ENCODE measurements at regions not wholly inside any gene's neighbourhood (a gene's known extent, or its start where the extent isn't known, plus 50 kb on each side); places are given as distances from the start of the nearest gene placed in this dataset.

GRCh38 chr16:26806657-26807056, 260.1 kb upstream of the C16orf82 start:
- intact Hi-C loops (cut with DNase I, micrococcal nuclease), result no loop called here
- Histone ChIP-seq H3K4me1 (ENCODE audit: insufficient read depth, low read length) (no peaks in the 10 kb centered on the region), H3K4me3 (ENCODE audit: low read length) (no peak overlapping the region), H3K9me3 (ENCODE audit: control insufficient read depth in 1 of 2, insufficient read depth in 1 of 2, low read length in 2 of 2) (no peaks in the 10 kb centered on the region), H3K36me3 (ENCODE audit: insufficient read depth, low read length) (no peaks in the 10 kb centered on the region), H3K27ac (ENCODE audit: low read depth in 1 of 2, low read length in 2 of 2) (no peak overlapping the region), H3K27me3 (ENCODE audit: control insufficient read depth in 1 of 2, insufficient read depth in 2 of 2, low read length in 2 of 2) (peaks cover 11 to 22% of the 10 kb centered on the region in 2 experiments)
- Mint-ChIP-seq H3K27ac (no peak overlapping the region), H3K9me3 (no peaks in the 10 kb centered on the region), H3K4me3 (no peak overlapping the region), H3K27me3 (peaks cover 24% of the 10 kb centered on the region), H3K36me3 (ENCODE audit: low read depth) (no peaks in the 10 kb centered on the region), H3K4me1 (ENCODE audit: low read depth) (no peaks in the 10 kb centered on the region)
- TF ChIP-seq CTCF (IDR thresholded peaks at IDR 0.05), result no peak
- CTCF ChIA-PET, result no interaction called here
- ATAC-seq (ENCODE audit: poor library complexity), result no peak
- POLR2A ChIA-PET, result no interaction called here
- no peak for DNase-seq

DNA sequence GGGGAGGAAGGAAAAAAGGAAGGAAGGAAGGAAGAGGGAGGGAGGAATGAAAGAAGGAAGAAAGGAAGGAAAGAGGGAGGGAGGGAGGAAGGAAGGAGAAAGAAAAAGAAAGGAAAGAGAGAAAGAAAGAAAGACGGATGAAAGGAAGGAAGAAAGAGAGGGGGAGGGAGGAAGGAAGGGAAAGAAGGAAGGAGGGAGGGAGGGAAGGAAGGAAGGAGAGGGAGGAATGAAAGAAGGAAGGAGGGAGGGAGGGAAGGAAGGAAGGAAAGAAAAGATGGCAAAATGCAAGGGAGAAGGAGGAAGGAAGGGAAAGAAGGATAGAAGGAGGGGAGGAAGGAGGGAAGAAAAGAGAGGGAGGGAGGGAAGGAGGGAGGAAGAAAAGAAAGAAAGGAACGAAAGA, 257.3 kb upstream of the C16orf82 start:
- H3K27ac ChIP-seq (ENCODE audit: low read depth in 1 of 2, low read length in 2 of 2), result no peak overlapping the region
- intact Hi-C loops (cut with DNase I, micrococcal nuclease), result no loop called here

GRCh38 chr16:26816266-26816665, 250.5 kb upstream of the C16orf82 start:
- ChIA-PET CTCF (no interaction called here), POLR2A (no interaction called here)
- intact Hi-C loops (cut with DNase I, micrococcal nuclease), result no loop called here
- ATAC-seq (ENCODE audit: poor library complexity) (no peak), DNase-seq (no peak)
- H3K4me3 Mint-ChIP-seq, result no peak overlapping the region
- TF ChIP-seq CTCF (IDR thresholded peaks at IDR 0.05), result no peak
- Histone ChIP-seq H3K4me1 (ENCODE audit: insufficient read depth, low read length) (no peaks in the 10 kb centered on the region), H3K4me3 (ENCODE audit: low read length) (no peak overlapping the region), H3K9me3 (ENCODE audit: control insufficient read depth in 1 of 2, insufficient read depth in 1 of 2, low read length in 2 of 2) (peaks cover 0 to 3% of the 10 kb centered on the region in 2 experiments), H3K27ac (ENCODE audit: low read depth in 1 of 2, low read length in 2 of 2) (no peak overlapping the region), H3K27me3 (ENCODE audit: control insufficient read depth in 1 of 2, insufficient read depth in 2 of 2, low read length in 2 of 2) (peaks cover 0 to 4% of the 10 kb centered on the region in 2 experiments), H3K36me3 (ENCODE audit: insufficient read depth, low read length) (no peaks in the 10 kb centered on the region)
- no peak overlapping the region for H3K27ac Mint-ChIP-seq
- no peaks in the 10 kb centered on the region for H3K36me3 Mint-ChIP-seq (ENCODE audit: low read depth)
- no peaks in the 10 kb centered on the region for H3K9me3 Mint-ChIP-seq
- no peaks in the 10 kb centered on the region for H3K4me1 Mint-ChIP-seq (ENCODE audit: low read depth)
- H3K27me3 Mint-ChIP-seq, result peaks cover 30% of the 10 kb centered on the region

More for the DNA sequence above, 257.3 kb upstream of the C16orf82 start:
- H3K9me3 ChIP-seq (ENCODE audit: control insufficient read depth in 1 of 2, insufficient read depth in 1 of 2, low read length in 2 of 2), result no peaks in the 10 kb centered on the region
- no peaks in the 10 kb centered on the region for H3K9me3 Mint-ChIP-seq
- peaks cover 11 to 14% of the 10 kb centered on the region in 2 experiments for H3K27me3 ChIP-seq (ENCODE audit: control insufficient read depth in 1 of 2, insufficient read depth in 2 of 2, low read length in 2 of 2)
- H3K36me3 ChIP-seq (ENCODE audit: insufficient read depth, low read length), result no peaks in the 10 kb centered on the region
- H3K4me3 Mint-ChIP-seq, result no peak overlapping the region
- CTCF ChIA-PET, result no interaction called here
- no peak overlapping the region for H3K4me3 ChIP-seq (ENCODE audit: low read length)
- H3K4me1 ChIP-seq (ENCODE audit: insufficient read depth, low read length), result no peaks in the 10 kb centered on the region
- H3K4me1 Mint-ChIP-seq (ENCODE audit: low read depth), result no peaks in the 10 kb centered on the region
- ATAC-seq (ENCODE audit: poor library complexity) (no peak), DNase-seq (no peak)
- no peak for TF ChIP-seq CTCF (IDR thresholded peaks at IDR 0.05)
- H3K27me3 Mint-ChIP-seq, result peaks cover 20% of the 10 kb centered on the region
- H3K27ac Mint-ChIP-seq, result no peak overlapping the region
- POLR2A ChIA-PET, result no interaction called here
- H3K36me3 Mint-ChIP-seq (ENCODE audit: low read depth), result no peaks in the 10 kb centered on the region
